A549 (cell line): ENCODE measurements at regions not wholly inside any gene's neighbourhood (a gene's known extent, or its start where the extent isn't known, plus 50 kb on each side); places are given as distances from the start of the nearest gene placed in this dataset.
"Not testable (repeated sequence)": the region's sequence is repeated elsewhere in the genome, so short reads cannot be mapped to it uniquely, and the experiment has no call there.

Experiments used
- ATAC-seq, 2 experiments: fragments of 200-7000 bp in 1 of 2; fragments of >200 bp in 1 of 2; cut with Nextera tagmentation in 1 of 2; cut with Tn5 transposase in 1 of 2; 3 replicates each; pipeline versions ENCODE4 v1.8.0 to v1.9.1; 2018 to 2020; ENCODE audit warnings: mild to moderate bottlenecking in 1 of 2, moderate library complexity in 1 of 2
- CTCF ChIA-PET: fragments of 300-600 bp; sonication (Branson Sonifier 250); formaldehyde crosslinking; extraction: SDS; loops from one replicate; lab custom pipeline; 2021; ENCODE audit warnings: antibody characterized with exemption, inconsistent platforms; lab: Yijun Ruan, JAX
- POLR2A ChIA-PET: fragments of 350-600 bp; formaldehyde crosslinking; extraction: SDS; loops from one replicate; lab custom pipeline; 2021; ENCODE audit warnings: antibody characterized with exemption, inconsistent platforms; lab: Yijun Ruan, JAX
- DNase-seq, 2 experiments: peaks; one replicate each; pipeline versions ENCODE4 v3.0.0 to v3.0.0-alpha.2; 2011 to 2016; ENCODE audit warnings: low read depth in 1 of 2, low spot score in 1 of 2
- FAIRE-seq: peaks from 2 replicates; lab custom pipeline; 2011; peaks lifted over from hg19 to GRCh38; lab: Jason Lieb, UNC
- H3K27ac ChIP-seq, 2 experiments: fragments of >200 bp; sonication (Bioruptor Twin); formaldehyde crosslinking; 3 replicates each; pipeline ENCODE4 v1.5.1; 2016 to 2017
- H3K4me1 ChIP-seq: fragments of >200 bp; sonication (Bioruptor Twin); formaldehyde crosslinking; 3 replicates; pipeline ENCODE4 v1.6.1; 2016
- H3K4me2 ChIP-seq: fragments of >200 bp; sonication (Bioruptor Twin); formaldehyde crosslinking; 3 replicates; pipeline ENCODE4 v1.6.1; 2016
- H3K4me3 ChIP-seq: fragments of >200 bp; sonication (Bioruptor Twin); formaldehyde crosslinking; 3 replicates; pipeline ENCODE4 v1.5.1; 2016
- H3K9me3 ChIP-seq: fragments of >200 bp; sonication (Bioruptor Twin); formaldehyde crosslinking; 3 replicates; pipeline ENCODE4 v1.6.1; 2016
- CBX2 ChIP-seq: fragments of 200-600 bp; sonication (generic); IDR thresholded peaks from 2 replicates; pipeline ENCODE4 v1.6.1; 2016; ENCODE audit warnings: low read depth, mild to moderate bottlenecking, borderline replicate concordance
- CBX8 ChIP-seq: fragments of 200-600 bp; sonication (generic); IDR thresholded peaks from 2 replicates; pipeline ENCODE4 v1.6.1; 2016
- CTCF ChIP-seq: fragments of >200 bp; sonication (Bioruptor Twin); formaldehyde crosslinking; IDR thresholded peaks from 3 replicates; pipeline ENCODE4 v1.5.1; 2016
- EHMT2 ChIP-seq: fragments of 200-600 bp; sonication (generic); IDR thresholded peaks from 2 replicates; pipeline ENCODE4 v1.6.1; 2016; ENCODE audit warnings: antibody characterized with exemption, low read depth, mild to moderate bottlenecking, moderate library complexity
- EP300 ChIP-seq, 2 experiments: fragments of >200 bp; sonication (Bioruptor Twin); formaldehyde crosslinking; IDR thresholded peaks; 2 replicates in 1 of 2; 3 replicates in 1 of 2; pipeline ENCODE4 v1.6.1; 2016 to 2017
- ESRRA ChIP-seq: fragments of 150-350 bp; IDR thresholded peaks from 2 replicates; pipeline ENCODE4 v1.6.1; 2014; ENCODE audit warnings: mild to moderate bottlenecking, low read length, borderline replicate concordance
- FOSL2 ChIP-seq, 2 experiments: fragments of 450-650 bp in 1 of 2; fragments of >200 bp in 1 of 2; sonication (Bioruptor Twin) in 1 of 2; formaldehyde crosslinking; IDR thresholded peaks; 2 replicates each; pipeline versions ENCODE4 v1.5.0 to v1.6.1; 2016 to 2020; ENCODE audit warnings: mild to moderate bottlenecking in 1 of 2, moderate library complexity in 1 of 2
- FOXS1 ChIP-seq: fragments of 250-450 bp; sonication (Bioruptor Pico); IDR thresholded peaks from 2 replicates; pipeline ENCODE4 v1.5.0; 2020; ENCODE audit warnings: mild to moderate bottlenecking, moderate library complexity
- HES2 ChIP-seq: fragments of >200 bp; sonication (Bioruptor Twin); formaldehyde crosslinking; IDR thresholded peaks from 2 replicates; pipeline ENCODE4 v1.6.1; 2016
- HOXB5 ChIP-seq: fragments of 250-450 bp; sonication (Bioruptor Pico); IDR thresholded peaks from 2 replicates; pipeline ENCODE4 v1.5.0; 2020; ENCODE audit warnings: mild to moderate bottlenecking, moderate library complexity
- JUNB ChIP-seq: fragments of >200 bp; sonication (Bioruptor Twin); formaldehyde crosslinking; IDR thresholded peaks from 2 replicates; pipeline ENCODE4 v1.6.1; 2016
- KDM1A ChIP-seq: fragments of 200-600 bp; sonication (generic); IDR thresholded peaks from 2 replicates; pipeline ENCODE4 v1.6.1; 2016; ENCODE audit warnings: low read depth, mild to moderate bottlenecking
- MAFK ChIP-seq: fragments of 450-650 bp; IDR thresholded peaks from 2 replicates; pipeline ENCODE4 v1.6.1; 2014; ENCODE audit not compliant: partially characterized antibody
- MYC ChIP-seq: IDR thresholded peaks from 2 replicates; pipeline ENCODE4 v1.6.1; 2012; ENCODE audit warnings: mild to moderate bottlenecking, inconsistent platforms, low read length, improper control_type of control experiment, borderline replicate concordance
- NR3C1 ChIP-seq: fragments of >200 bp; sonication (Bioruptor Twin); formaldehyde crosslinking; IDR thresholded peaks from 3 replicates; pipeline ENCODE4 v1.6.1; 2017
- PBX3 ChIP-seq: IDR thresholded peaks from 2 replicates; pipeline ENCODE4 v1.6.1; 2012
- RARB ChIP-seq: fragments of 250-450 bp; sonication (Bioruptor Pico); IDR thresholded peaks from 2 replicates; pipeline ENCODE4 v1.8.0; 2021; ENCODE audit warnings: mild to moderate bottlenecking, moderate library complexity
- RFX5 ChIP-seq: fragments of 450-650 bp; IDR thresholded peaks from 2 replicates; pipeline ENCODE4 v1.7.1; 2014; ENCODE audit warnings: antibody characterized with exemption, mild to moderate bottlenecking, moderate library complexity
- ZNF302 ChIP-seq: fragments of 250-450 bp; sonication (Bioruptor Pico); IDR thresholded peaks from 2 replicates; pipeline ENCODE4 v1.9.0; 2021; ENCODE audit warnings: inconsistent platforms, mild to moderate bottlenecking, moderate library complexity
- WGBS: methylation state at CpG from one replicate; pipeline ENCODE4 v1.1.6; 2017; ENCODE audit errors: missing lambda C conversion rate; 5-methylcytosine and 5-hydroxymethylcytosine counted together

GRCh38 chr1:81254560-81254959, 546.2 kb upstream of the ADGRL2 start:
- DNase-seq (peak in 1 of 2 experiments; percentile 17), ATAC-seq (peak; percentile 80 to 85; a peak in 4 of 6 replicates), FAIRE-seq (no peak)
- TF ChIP-seq HOXB5 (no peak), ZNF302 (CRISPR knock-in tag) (no peak), MAFK (no peak), MYC (no peak), EP300 (IDR thresholded peaks at IDR 0.05) (no peak), ESRRA (no peak), CTCF (no peak), CBX2 (no peak), JUNB (no peak), PBX3 (no peak), RFX5 (no peak), NR3C1 (no peak), CBX8 (no peak)
- no peaks in the 10 kb centered on the region for H3K4me1 ChIP-seq
- no peaks in the 10 kb centered on the region for H3K9me3 ChIP-seq
- ChIA-PET CTCF (no interaction called here), POLR2A (no interaction called here)
- 12% methylated on average over 2 of the region's 2 CpGs for WGBS
- no peak overlapping the region for H3K27ac ChIP-seq
- no peak overlapping the region for H3K4me3 ChIP-seq
- H3K4me2 ChIP-seq, result no peak overlapping the region

- H3K4me2 ChIP-seq, result no peak overlapping the region
- ATAC-seq (no peak), DNase-seq (no peak), FAIRE-seq (no peak)
- no peaks in the 10 kb centered on the region for H3K9me3 ChIP-seq
- no peak overlapping the region for H3K27ac ChIP-seq
- no peak overlapping the region for H3K4me3 ChIP-seq
- ChIA-PET CTCF (no interaction called here), POLR2A (no interaction called here)
- no peak for TF ChIP-seq FOXS1 (CRISPR knock-in tag)
- no peaks in the 10 kb centered on the region for H3K4me1 ChIP-seq
- WGBS, result 81% methylated on average over 2 of the region's 2 CpGs
Measured at GRCh38 chr1:81254068-81254467, 546.7 kb upstream of the ADGRL2 start.

GRCh38 chr1:81252471-81253151, 548.1 kb upstream of the ADGRL2 start:
- POLR2A ChIA-PET, result no interaction called here
- no peak for ATAC-seq
- H3K27ac ChIP-seq, result no peak overlapping the region
- no peaks in the 10 kb centered on the region for H3K9me3 ChIP-seq
- TF ChIP-seq CBX2 (no peak), RFX5 (no peak), EHMT2 (no peak), CTCF (no peak), RARB (CRISPR knock-in tag) (no peak), HES2 (no peak), FOSL2 (IDR thresholded peaks at IDR 0.05) (no peak), FOSL2 (CRISPR knock-in tag; IDR thresholded peaks at IDR 0.05) (no peak), CBX8 (no peak), ZNF302 (CRISPR knock-in tag) (no peak), NR3C1 (no peak), KDM1A (no peak), PBX3 (no peak)
- TF ChIP-seq, all 56 proteins: peak for 0
- no peaks in the 10 kb centered on the region for H3K4me1 ChIP-seq
- no peak overlapping the region for H3K4me3 ChIP-seq
- CTCF ChIA-PET, result no interaction called here
- H3K4me2 ChIP-seq, result no peak overlapping the region
- FAIRE-seq (no peak), DNase-seq (no peak)

- H3K4me1 ChIP-seq, H3K4me2 ChIP-seq, H3K27ac ChIP-seq, CTCF ChIA-PET, DNase-seq, ATAC-seq, H3K9me3 ChIP-seq, H3K4me3 ChIP-seq, FAIRE-seq, POLR2A ChIA-PET: not testable (repeated sequence)
- 47% methylated on average over 5 of the region's 5 CpGs for WGBS
Measured at GRCh38 chr1:81250825-81251224, 549.9 kb upstream of the ADGRL2 start.

- H3K4me3 ChIP-seq, FAIRE-seq, POLR2A ChIA-PET, H3K4me2 ChIP-seq, H3K4me1 ChIP-seq, ATAC-seq, CTCF ChIA-PET, H3K9me3 ChIP-seq, DNase-seq, H3K27ac ChIP-seq: not testable (repeated sequence)
- 47% methylated on average over 6 of the region's 6 CpGs for WGBS
Measured at GRCh38 chr1:81245084-81245715, 555.5 kb upstream of the ADGRL2 start.
